Heart left ventricle (tissue), 13 donors: ENCODE measurements at regions not wholly inside any gene's neighbourhood (a gene's known extent, or its start where the extent isn't known, plus 50 kb on each side); places are given as distances from the start of the nearest gene placed in this dataset.

Source experiments
- POLR2A ChIP-seq, 2 donors: fragments of 450-650 bp; IDR thresholded peaks; one replicate each; pipeline ENCODE4 v1.6.1; 2017; ENCODE audit warnings: antibody characterized with exemption in 2 of 2, mild to moderate bottlenecking in 2 of 2, moderate library complexity in 2 of 2
- TF ChIP-seq, protein P1 (sequence below), 12 donors: fragments of 200-600 bp; sonication (generic) in 4 of 12; IDR thresholded peaks; one replicate each; pipeline versions ENCODE4 v1.5.0 to v1.8.0; 2018 to 2022; ENCODE audit warnings: antibody characterized with exemption in 12 of 12, mild to moderate bottlenecking in 5 of 12
- donor health status: ischemic (EF 13 %, LVEDD 7.1; RV severe dilation, severe dysfunction).
- donor health status: DM: no; HTN: yes; CAD: no.
- donor health status: DM: no; HTN: no; CAD: no.
- donor health status: ischemic (EF 25% LVEDD 6.9; RV normal size, moderate dysfunction).
- donor health status: ischemic (EF 25% LVEDD 5.7; RV mildly dilated, moderate dysfunction).
- donor health status: ischemic (EF 35%, LVEDD 5.7; RV mildly dilated, moderate dysfunction).
- donor health status: nonischemic (EF 11% LVEDD 7.7; RV severe dilation, severe dysfunction).
- donor health status: DM: yes; HTN: yes; CAD: no.
- donor health status: PGD.
- donor health status: ischemic (EF 29% LVEDD 5.4; RV normal size, mild dysfunction).
- donor health status: nonischemic (EF 23%, LVEDD 6.1; RV moderate dilation, normal function).

DNA sequence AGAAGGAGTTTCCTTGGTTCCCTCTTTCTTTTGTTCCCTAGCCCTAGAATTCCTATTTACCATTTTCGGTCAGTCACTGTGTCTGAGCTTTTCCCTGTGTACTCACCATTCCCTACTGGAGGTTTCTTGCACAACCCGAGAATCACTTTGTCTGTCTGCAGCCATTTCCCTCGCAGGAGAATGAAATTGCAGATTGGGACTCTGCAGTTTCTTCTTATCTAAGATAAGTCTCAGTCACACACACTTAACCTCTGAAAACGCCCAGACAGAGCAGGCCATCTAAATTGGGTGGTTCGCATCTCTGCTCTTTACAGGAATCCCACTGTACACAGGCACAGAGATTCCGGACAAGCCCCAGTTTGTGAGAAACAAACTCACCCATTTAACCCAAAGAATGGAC, 58.6 kb upstream of the CNTNAP2 start:
- TF ChIP-seq, protein P1, sequence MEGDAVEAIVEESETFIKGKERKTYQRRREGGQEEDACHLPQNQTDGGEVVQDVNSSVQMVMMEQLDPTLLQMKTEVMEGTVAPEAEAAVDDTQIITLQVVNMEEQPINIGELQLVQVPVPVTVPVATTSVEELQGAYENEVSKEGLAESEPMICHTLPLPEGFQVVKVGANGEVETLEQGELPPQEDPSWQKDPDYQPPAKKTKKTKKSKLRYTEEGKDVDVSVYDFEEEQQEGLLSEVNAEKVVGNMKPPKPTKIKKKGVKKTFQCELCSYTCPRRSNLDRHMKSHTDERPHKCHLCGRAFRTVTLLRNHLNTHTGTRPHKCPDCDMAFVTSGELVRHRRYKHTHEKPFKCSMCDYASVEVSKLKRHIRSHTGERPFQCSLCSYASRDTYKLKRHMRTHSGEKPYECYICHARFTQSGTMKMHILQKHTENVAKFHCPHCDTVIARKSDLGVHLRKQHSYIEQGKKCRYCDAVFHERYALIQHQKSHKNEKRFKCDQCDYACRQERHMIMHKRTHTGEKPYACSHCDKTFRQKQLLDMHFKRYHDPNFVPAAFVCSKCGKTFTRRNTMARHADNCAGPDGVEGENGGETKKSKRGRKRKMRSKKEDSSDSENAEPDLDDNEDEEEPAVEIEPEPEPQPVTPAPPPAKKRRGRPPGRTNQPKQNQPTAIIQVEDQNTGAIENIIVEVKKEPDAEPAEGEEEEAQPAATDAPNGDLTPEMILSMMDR (IDR thresholded peaks at IDR 0.05): no peak
- no peak for TF ChIP-seq POLR2A (IDR thresholded peaks at IDR 0.05)
